Natural killer cell (primary cell): ENCODE measurements at regions not wholly inside any gene's neighbourhood (a gene's known extent, or its start where the extent isn't known, plus 50 kb on each side); places are given as distances from the start of the nearest gene placed in this dataset.

ENCODE experiments used
- ATAC-seq, 3 donors: fragments of 150-1000 bp in 2 of 3; fragments of 200-7000 bp in 1 of 3; cut with Tn5 transposase; 1 replicate in 1 of 3; 2 replicates in 2 of 3; pipeline ENCODE4 v1.10.0; 2021; ENCODE audit warnings: mild to moderate bottlenecking in 2 of 3, moderate library complexity in 2 of 3
- DNase-seq, 2 donors: peaks; one replicate each; pipeline versions ENCODE4 v3.0.0 to v3.0.0-alpha.2; 2013 to 2021; ENCODE audit warnings: mixed read lengths in 1 of 2
- H3K27ac ChIP-seq: one replicate; pipeline ENCODE4 v1.5.1; 2013; ENCODE audit warnings: mild to moderate bottlenecking, low read length
- H3K27me3 ChIP-seq: one replicate; pipeline ENCODE4 v1.6.1; 2013; ENCODE audit warnings: low read length; ENCODE audit not compliant: control insufficient read depth, insufficient read depth
- H3K36me3 ChIP-seq: one replicate; pipeline ENCODE4 v1.6.1; 2013; ENCODE audit warnings: low read length; ENCODE audit not compliant: control insufficient read depth, insufficient read depth
- H3K4me1 ChIP-seq: one replicate; pipeline ENCODE4 v1.6.1; 2013; ENCODE audit warnings: low read length; ENCODE audit not compliant: control insufficient read depth, insufficient read depth
- H3K4me3 ChIP-seq: one replicate; pipeline ENCODE4 v1.5.1; 2013; ENCODE audit warnings: low read length
- H3K9me3 ChIP-seq: one replicate; pipeline ENCODE4 v1.6.1; 2013; ENCODE audit warnings: low read length; ENCODE audit not compliant: control insufficient read depth, insufficient read depth
- H3K27ac Mint-ChIP-seq, 2 donors: one replicate each; pipeline ENCODE4 v1.8.0; 2022; ENCODE audit warnings: mild to moderate bottlenecking in 2 of 2, mixed read lengths in 2 of 2, moderate library complexity in 1 of 2
- H3K27me3 Mint-ChIP-seq, 2 donors: one replicate each; pipeline ENCODE4 v1.8.0; 2022; ENCODE audit warnings: low read depth in 2 of 2, mixed read lengths in 2 of 2
- H3K36me3 Mint-ChIP-seq: one replicate; pipeline ENCODE4 v1.8.0; 2022; ENCODE audit warnings: mixed read lengths
- H3K4me1 Mint-ChIP-seq, 2 donors: one replicate each; pipeline ENCODE4 v1.8.0; 2022; ENCODE audit warnings: mixed read lengths in 2 of 2
- H3K4me3 Mint-ChIP-seq: one replicate; pipeline ENCODE4 v1.8.0; 2022; ENCODE audit warnings: mild to moderate bottlenecking, moderate library complexity, mixed read lengths
- H3K9me3 Mint-ChIP-seq, 2 donors: one replicate each; pipeline ENCODE4 v1.8.0; 2022; ENCODE audit warnings: mixed read lengths in 2 of 2
- WGBS: methylation state at CpG from one replicate; pipeline ENCODE4 v1.1.7; 2013; ENCODE audit warnings: missing lambda C conversion rate; ENCODE audit not compliant: insufficient coverage; 5-methylcytosine and 5-hydroxymethylcytosine counted together
- intact Hi-C: fragments of 100-400 bp; cut with micrococcal nuclease; formaldehyde crosslinking; loops from one replicate; pipeline ENCODE4 v1.14.2; 2022
- TF ChIP-seq, protein P1 (sequence below): fragments of 200-600 bp; IDR thresholded peaks from one replicate; pipeline ENCODE4 v1.8.0; 2022; ENCODE audit warnings: antibody characterized with exemption

GRCh38 chr1:9426291-9426711 lies 113.0 kb upstream of the SLC25A33 start:
- no peak overlapping the region for H3K4me3 ChIP-seq
- DNase-seq (peak; percentile 64 to 94), ATAC-seq (peak; percentile 37 to 68 (median 65))
- peak overlapping the region; percentile 45 to 64 for H3K27ac Mint-ChIP-seq
- WGBS = under 1% methylated on average over 13 of the region's 13 CpGs
- H3K4me1 Mint-ChIP-seq = peaks cover 37 to 41% of the 10 kb centered on the region in 2 donors
- H3K27me3 Mint-ChIP-seq = peaks cover 20 to 36% of the 10 kb centered on the region in 2 donors
- H3K4me1 ChIP-seq = peaks cover 40% of the 10 kb centered on the region
- peak overlapping the region; percentile 26 for H3K27ac ChIP-seq
- H3K36me3 ChIP-seq = no peaks in the 10 kb centered on the region
- no peaks in the 10 kb centered on the region for H3K9me3 ChIP-seq
- H3K4me3 Mint-ChIP-seq = peak overlapping the region; percentile 40
- no peaks in the 10 kb centered on the region for H3K9me3 Mint-ChIP-seq
- TF ChIP-seq, protein P1, sequence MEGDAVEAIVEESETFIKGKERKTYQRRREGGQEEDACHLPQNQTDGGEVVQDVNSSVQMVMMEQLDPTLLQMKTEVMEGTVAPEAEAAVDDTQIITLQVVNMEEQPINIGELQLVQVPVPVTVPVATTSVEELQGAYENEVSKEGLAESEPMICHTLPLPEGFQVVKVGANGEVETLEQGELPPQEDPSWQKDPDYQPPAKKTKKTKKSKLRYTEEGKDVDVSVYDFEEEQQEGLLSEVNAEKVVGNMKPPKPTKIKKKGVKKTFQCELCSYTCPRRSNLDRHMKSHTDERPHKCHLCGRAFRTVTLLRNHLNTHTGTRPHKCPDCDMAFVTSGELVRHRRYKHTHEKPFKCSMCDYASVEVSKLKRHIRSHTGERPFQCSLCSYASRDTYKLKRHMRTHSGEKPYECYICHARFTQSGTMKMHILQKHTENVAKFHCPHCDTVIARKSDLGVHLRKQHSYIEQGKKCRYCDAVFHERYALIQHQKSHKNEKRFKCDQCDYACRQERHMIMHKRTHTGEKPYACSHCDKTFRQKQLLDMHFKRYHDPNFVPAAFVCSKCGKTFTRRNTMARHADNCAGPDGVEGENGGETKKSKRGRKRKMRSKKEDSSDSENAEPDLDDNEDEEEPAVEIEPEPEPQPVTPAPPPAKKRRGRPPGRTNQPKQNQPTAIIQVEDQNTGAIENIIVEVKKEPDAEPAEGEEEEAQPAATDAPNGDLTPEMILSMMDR = no peak
- no peaks in the 10 kb centered on the region for H3K36me3 Mint-ChIP-seq
- intact Hi-C loops = no loop called here
- peaks cover 24% of the 10 kb centered on the region for H3K27me3 ChIP-seq

DNA sequence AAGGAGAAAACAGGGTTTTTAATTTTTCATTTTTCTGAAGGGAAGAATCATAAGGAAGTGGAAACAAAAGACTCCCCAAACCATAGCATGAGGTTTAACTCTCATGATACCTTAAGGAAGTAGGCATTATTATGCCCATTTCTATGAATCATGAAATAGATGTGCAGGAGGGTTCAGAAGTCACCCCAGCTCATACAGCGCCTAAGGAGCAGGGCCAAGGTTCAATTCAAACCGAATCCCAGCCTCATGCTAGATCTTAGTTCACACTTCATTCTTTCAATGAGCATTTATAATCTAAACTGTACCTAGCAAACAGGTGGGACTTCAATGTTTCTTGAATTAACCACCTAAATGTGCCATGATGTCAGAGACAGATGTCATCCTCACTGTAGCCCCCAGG lies 111.9 kb upstream of the SLC25A33 start:
- H3K4me1 Mint-ChIP-seq = peaks cover 37 to 41% of the 10 kb centered on the region in 2 donors

GRCh38 chr1:9428601-9429341 lies 110.5 kb upstream of the SLC25A33 start:
- peak overlapping the region; percentile 72 for H3K27ac ChIP-seq
- peak; percentile 99 to 100 for DNase-seq
- 6% methylated on average over 48 of the region's 48 CpGs for WGBS
- H3K9me3 ChIP-seq = no peaks in the 10 kb centered on the region
- peak; percentile 86 to 94 (median 92) for ATAC-seq
- Mint-ChIP-seq H3K4me1 (peaks cover 37 to 41% of the 10 kb centered on the region in 2 donors), H3K27ac (peak overlapping the region; percentile 91), H3K27me3 (peaks cover 0 to 28% of the 10 kb centered on the region in 2 donors), H3K4me3 (peak overlapping the region; percentile 97), H3K36me3 (no peaks in the 10 kb centered on the region), H3K9me3 (no peaks in the 10 kb centered on the region)
- H3K36me3 ChIP-seq = no peaks in the 10 kb centered on the region
- peak overlapping the region; percentile 44 for H3K4me3 ChIP-seq
- H3K27me3 ChIP-seq = peaks cover 8% of the 10 kb centered on the region
- peaks cover 40% of the 10 kb centered on the region for H3K4me1 ChIP-seq
- TF ChIP-seq, protein P1 = no peak
- intact Hi-C loops = loop anchor here (2.0 kb wide), 1 partner anchor 16 kb away; no protein-coding TSS in a partner anchor

More for the DNA sequence above, 111.9 kb upstream of the SLC25A33 start:
- peak overlapping the region; percentile 17 for H3K4me3 Mint-ChIP-seq
- H3K9me3 ChIP-seq = no peaks in the 10 kb centered on the region
- H3K27ac Mint-ChIP-seq = no peak overlapping the region
- no peaks in the 10 kb centered on the region for H3K36me3 ChIP-seq
- WGBS = 94% methylated on average over 2 of the region's 2 CpGs
- peaks cover 13 to 36% of the 10 kb centered on the region in 2 donors for H3K27me3 Mint-ChIP-seq
- H3K4me1 ChIP-seq = peaks cover 40% of the 10 kb centered on the region
- H3K27me3 ChIP-seq = peaks cover 21% of the 10 kb centered on the region
- intact Hi-C loops = no loop called here
- DNase-seq (no peak), ATAC-seq (no peak)
- no peaks in the 10 kb centered on the region for H3K36me3 Mint-ChIP-seq
- no peak overlapping the region for H3K4me3 ChIP-seq
- no peaks in the 10 kb centered on the region for H3K9me3 Mint-ChIP-seq
- H3K27ac ChIP-seq = no peak overlapping the region
- TF ChIP-seq, protein P1 = no peak
